H1 (cell line): ENCODE measurements at regions not wholly inside any gene's neighbourhood (a gene's known extent, or its start where the extent isn't known, plus 50 kb on each side); places are given as distances from the start of the nearest gene placed in this dataset.

ENCODE experiments used
- CTCF ChIA-PET: fragments of 300-600 bp; sonication (Branson Sonifier 250); formaldehyde crosslinking; loops from one replicate; lab custom pipeline; 2021; ENCODE audit not compliant: partially characterized antibody; lab: Charles Lee
- POLR2A ChIA-PET: fragments of 300-600 bp; sonication (Branson Sonifier 250); formaldehyde crosslinking; loops from one replicate; lab custom pipeline; 2021; ENCODE audit warnings: inconsistent platforms; ENCODE audit not compliant: partially characterized antibody; lab: Charles Lee
- DNase-seq, 2 experiments: peaks; one replicate each; pipeline versions ENCODE4 v3.0.0 to v3.0.0-alpha.2; 2010 to 2022; ENCODE audit warnings: low spot score in 2 of 2, low read depth in 1 of 2, mixed read lengths in 1 of 2
- FAIRE-seq: peaks from 2 replicates; lab custom pipeline; 2011; peaks lifted over from hg19 to GRCh38; lab: Jason Lieb, UNC
- H2AFZ ChIP-seq: 2 replicates; pipeline ENCODE4 v1.8.1; 2012; ENCODE audit warnings: low read length, inconsistent platforms
- H2AK5ac ChIP-seq: 2 replicates; pipeline ENCODE4 v1.6.1; 2013; ENCODE audit warnings: low read depth, low read length
- H2BK120ac ChIP-seq: replicated peaks from 2 replicates; pipeline ENCODE3; 2013; ENCODE audit warnings: low read depth, low read length, inconsistent platforms
- H2BK12ac ChIP-seq: 2 replicates; pipeline ENCODE4 v1.6.1; 2013; ENCODE audit warnings: low read depth, low read length
- H2BK15ac ChIP-seq: 2 replicates; pipeline ENCODE4 v1.6.1; 2013; ENCODE audit warnings: low read length
- H2BK20ac ChIP-seq: 2 replicates; pipeline ENCODE4 v1.6.1; 2013; ENCODE audit warnings: low read length
- H2BK5ac ChIP-seq: 2 replicates; pipeline ENCODE4 v1.6.1; 2013; ENCODE audit warnings: low read depth, low read length
- H3K14ac ChIP-seq: 2 replicates; pipeline ENCODE4 v1.6.1; 2013; ENCODE audit warnings: inconsistent platforms; ENCODE audit not compliant: insufficient read length
- H3K18ac ChIP-seq: 2 replicates; pipeline ENCODE4 v1.6.1; 2013; ENCODE audit warnings: low read length; ENCODE audit errors: extremely low read depth
- H3K23ac ChIP-seq: 2 replicates; pipeline ENCODE4 v1.6.1; 2013; ENCODE audit warnings: inconsistent platforms; ENCODE audit not compliant: insufficient read length
- H3K23me2 ChIP-seq: 2 replicates; pipeline ENCODE4 v1.6.1; 2013; ENCODE audit warnings: low read depth, low read length
- H3K27ac ChIP-seq: 2 replicates; pipeline ENCODE4 v1.6.1; 2011; ENCODE audit warnings: low read depth, low read length, inconsistent platforms
- H3K27me3 ChIP-seq, 4 experiments: replicated peaks in 1 of 4; 1 replicate in 1 of 4; 2 replicates in 3 of 4; pipeline versions ENCODE4 v1.6.1 to v1.8.1; 2011 to 2013; ENCODE audit warnings: low read length in 3 of 4, mild to moderate bottlenecking in 3 of 4, inconsistent platforms in 2 of 4, mixed read lengths in 2 of 4, moderate library complexity in 1 of 4; ENCODE audit not compliant: control insufficient read depth in 3 of 4, insufficient read depth in 3 of 4; ENCODE audit errors: extremely low read depth in 1 of 4
- H3K36me3 ChIP-seq, 4 experiments: 2 replicates each; pipeline versions ENCODE4 v1.6.1 to v1.8.1; 2011 to 2013; ENCODE audit warnings: mild to moderate bottlenecking in 4 of 4, low read length in 3 of 4, moderate library complexity in 2 of 4, control low read depth in 1 of 4, inconsistent platforms in 1 of 4; ENCODE audit not compliant: insufficient read depth in 4 of 4, control insufficient read depth in 2 of 4
- H3K4ac ChIP-seq: replicated peaks from 2 replicates; pipeline ENCODE3; 2013; ENCODE audit warnings: low read length, low read depth, mixed read lengths, inconsistent platforms; ENCODE audit not compliant: insufficient read length
- H3K4me1 ChIP-seq, 4 experiments: replicated peaks in 1 of 4; 1 replicate in 1 of 4; 2 replicates in 3 of 4; pipeline versions ENCODE4 v1.6.1 to v1.8.1; 2011 to 2013; ENCODE audit warnings: low read length in 3 of 4, inconsistent platforms in 2 of 4, mixed read lengths in 1 of 4; ENCODE audit not compliant: insufficient read depth in 4 of 4, control insufficient read depth in 3 of 4
- H3K4me2 ChIP-seq, 2 experiments: 2 replicates each; pipeline versions ENCODE4 v1.6.1 to v1.8.1; 2011 to 2013; ENCODE audit warnings: low read depth in 2 of 2, low read length in 2 of 2, control low read depth in 1 of 2, inconsistent platforms in 1 of 2, mild to moderate bottlenecking in 1 of 2; ENCODE audit not compliant: insufficient read depth in 1 of 2
- H3K4me3 ChIP-seq, 4 experiments: fragments of 200-600, 300-600 bp in 1 of 4; sonication (generic), shearing (Covaris generic), sonication (Bioruptor Twin) in 1 of 4; 2 replicates each; pipeline versions ENCODE4 v1.5.1 to v1.8.1; 2011 to 2016; ENCODE audit warnings: low read length in 4 of 4, low read depth in 3 of 4, control low read depth in 2 of 4, inconsistent platforms in 2 of 4, mild to moderate bottlenecking in 2 of 4, mixed read lengths in 1 of 4, moderate library complexity in 1 of 4; ENCODE audit not compliant: insufficient read depth in 2 of 4; ENCODE audit errors: extremely low read depth in 1 of 4
- H3K56ac ChIP-seq: replicated peaks from 2 replicates; pipeline ENCODE3; 2013; ENCODE audit warnings: low read depth, mild to moderate bottlenecking, mixed read lengths, low read length, inconsistent platforms; ENCODE audit not compliant: insufficient read length
- H3K79me1 ChIP-seq: 2 replicates; pipeline ENCODE4 v1.6.1; 2013; ENCODE audit warnings: low read depth, low read length, control low read depth
- H3K79me2 ChIP-seq, 2 experiments: 2 replicates each; pipeline versions ENCODE4 v1.6.1 to v1.8.1; 2012 to 2013; ENCODE audit warnings: low read length in 2 of 2, mild to moderate bottlenecking in 2 of 2, inconsistent platforms in 1 of 2; ENCODE audit not compliant: insufficient read depth in 2 of 2, control insufficient read depth in 1 of 2
- H3K9ac ChIP-seq, 4 experiments: replicated peaks in 1 of 4; 1 replicate in 1 of 4; 2 replicates in 3 of 4; pipeline versions ENCODE4 v1.6.1 to v1.8.1; 2011 to 2013; ENCODE audit warnings: low read depth in 3 of 4, low read length in 3 of 4, control low read depth in 2 of 4, mild to moderate bottlenecking in 2 of 4, moderate library complexity in 2 of 4, inconsistent platforms in 1 of 4; ENCODE audit errors: extremely low read depth in 1 of 4
- H3K9me3 ChIP-seq, 2 experiments: 2 replicates each; pipeline versions ENCODE4 v1.6.1 to v1.8.1; 2012 to 2013; ENCODE audit warnings: mild to moderate bottlenecking in 2 of 2, moderate library complexity in 2 of 2, control low read depth in 1 of 2, inconsistent platforms in 1 of 2, low read depth in 1 of 2, low read length in 1 of 2, mixed read lengths in 1 of 2; ENCODE audit not compliant: insufficient read depth in 2 of 2
- H4K20me1 ChIP-seq, 2 experiments: replicated peaks in 1 of 2; 2 replicates each; pipeline versions ENCODE3 to v1.8.1; 2011 to 2013; ENCODE audit warnings: inconsistent platforms in 2 of 2, low read length in 2 of 2, mild to moderate bottlenecking in 1 of 2; ENCODE audit not compliant: insufficient read depth in 2 of 2, control insufficient read depth in 1 of 2
- H4K5ac ChIP-seq: 2 replicates; pipeline ENCODE4 v1.6.1; 2013; ENCODE audit warnings: low read length, low read depth, mixed read lengths, inconsistent platforms; ENCODE audit not compliant: insufficient read length
- H4K8ac ChIP-seq: 2 replicates; pipeline ENCODE4 v1.8.0; 2013; ENCODE audit warnings: mild to moderate bottlenecking, moderate library complexity, low read length, inconsistent platforms; ENCODE audit not compliant: insufficient read depth; ENCODE audit errors: extremely low read depth
- H4K91ac ChIP-seq: replicated peaks from 2 replicates; pipeline ENCODE3; 2013; ENCODE audit warnings: low read length, mixed read lengths, inconsistent platforms; ENCODE audit not compliant: insufficient read length
- BCL11A ChIP-seq, 2 experiments: IDR thresholded peaks; one replicate each; pipeline ENCODE4 v1.6.1; 2011; ENCODE audit warnings: low read depth in 2 of 2, low read length in 2 of 2, mild to moderate bottlenecking in 2 of 2
- CTCF ChIP-seq, 3 experiments: IDR thresholded peaks; 1 replicate in 2 of 3; 2 replicates in 1 of 3; pipeline versions ENCODE4 v1.5.1 to v1.6.1; 2011; ENCODE audit warnings: low read length in 3 of 3, mild to moderate bottlenecking in 3 of 3, inconsistent platforms in 2 of 3, low read depth in 1 of 3, moderate library complexity in 1 of 3; ENCODE audit not compliant: insufficient read depth in 1 of 3; ENCODE audit errors: control extremely low read depth in 1 of 3
- SIX5 ChIP-seq: IDR thresholded peaks from 2 replicates; pipeline ENCODE4 v1.6.1; 2011; ENCODE audit warnings: mild to moderate bottlenecking, low read depth, low read length
- TBP ChIP-seq: IDR thresholded peaks from 2 replicates; pipeline ENCODE4 v1.6.1; 2011; ENCODE audit warnings: low read depth, low read length, improper control_type of control experiment
- WGBS, 2 experiments: shearing (Covaris generic) in 1 of 2; methylation state at CpG; one replicate each; pipeline versions ENCODE4 v1.1.6 to v1.1.7; 2013 to 2015; ENCODE audit warnings: low lambda C conversion rate in 2 of 2, mixed read lengths in 2 of 2, inconsistent platforms in 1 of 2, low coverage in 1 of 2, missing lambda C conversion rate in 1 of 2; ENCODE audit not compliant: insufficient replicate concordance in 2 of 2, insufficient coverage in 1 of 2, insufficient read length in 1 of 2; ENCODE audit errors: extremely low coverage in 1 of 2, missing lambda C conversion rate in 1 of 2; 5-methylcytosine and 5-hydroxymethylcytosine counted together

GRCh38 chr4:98780926-98781325 is 122.5 kb upstream of the TSPAN5 start:
- no peaks in the 10 kb centered on the region; the same call in 1 of the 2 replicates for H3K23me2 ChIP-seq
- TF ChIP-seq CTCF (IDR thresholded peaks at IDR 0.05; ENCODE audit: control extremely low read depth in 1 of 3, insufficient read depth in 1 of 3, low read depth in 1 of 3, low read length in 3 of 3) = no peak
- TF ChIP-seq SIX5 = no peak
- no peak for TF ChIP-seq BCL11A (IDR thresholded peaks at IDR 0.05; ENCODE audit: low read depth in 2 of 2, low read length in 2 of 2)
- TF ChIP-seq TBP = no peak
- no peak overlapping the region for H3K27ac ChIP-seq
- H3K9me3 ChIP-seq = no peaks in the 10 kb centered on the region
- H3K4me1 ChIP-seq = no peaks in the 10 kb centered on the region
- H2BK12ac ChIP-seq = no peak overlapping the region
- H3K4me3 ChIP-seq = no peak overlapping the region
- H2AFZ ChIP-seq = no peak overlapping the region
- H2BK120ac ChIP-seq = no peak overlapping the region
- no peak overlapping the region for H2BK5ac ChIP-seq
- H3K56ac ChIP-seq = no peak overlapping the region
- no peak overlapping the region for H4K8ac ChIP-seq
- H2BK20ac ChIP-seq = no peak overlapping the region
- no peak for DNase-seq
- H2AK5ac ChIP-seq = no peak overlapping the region
- ChIA-PET POLR2A (no interaction called here), CTCF (no interaction called here)
- H3K9ac ChIP-seq = no peak overlapping the region
- H4K5ac ChIP-seq = no peak overlapping the region
- H3K4ac ChIP-seq = no peak overlapping the region
- no peaks in the 10 kb centered on the region for H3K79me2 ChIP-seq
- no peaks in the 10 kb centered on the region for H3K36me3 ChIP-seq
- no peak overlapping the region for H3K4me2 ChIP-seq
- H3K23ac ChIP-seq = no peak overlapping the region
- no peak overlapping the region for H3K14ac ChIP-seq
- no peaks in the 10 kb centered on the region for H3K79me1 ChIP-seq
- H4K20me1 ChIP-seq = no peaks in the 10 kb centered on the region
- FAIRE-seq = no peak
- no peak overlapping the region for H4K91ac ChIP-seq
- H3K27me3 ChIP-seq = no peaks in the 10 kb centered on the region; a peak in 1 of 7 replicates
- H2BK15ac ChIP-seq = no peak overlapping the region
- no peak overlapping the region for H3K18ac ChIP-seq
- whole genome bisulfite sequencing, 2 experiments = 88% methylated on average over 3 of the region's 3 CpGs; no CpG with 5 or more reads in 1 of the 2 experiments
